ENCODE measurements at regions not wholly inside any gene's neighbourhood (a gene's known extent, or its start where the extent isn't known, plus 50 kb on each side); places are given as distances from the start of the nearest gene placed in this dataset.

DNA sequence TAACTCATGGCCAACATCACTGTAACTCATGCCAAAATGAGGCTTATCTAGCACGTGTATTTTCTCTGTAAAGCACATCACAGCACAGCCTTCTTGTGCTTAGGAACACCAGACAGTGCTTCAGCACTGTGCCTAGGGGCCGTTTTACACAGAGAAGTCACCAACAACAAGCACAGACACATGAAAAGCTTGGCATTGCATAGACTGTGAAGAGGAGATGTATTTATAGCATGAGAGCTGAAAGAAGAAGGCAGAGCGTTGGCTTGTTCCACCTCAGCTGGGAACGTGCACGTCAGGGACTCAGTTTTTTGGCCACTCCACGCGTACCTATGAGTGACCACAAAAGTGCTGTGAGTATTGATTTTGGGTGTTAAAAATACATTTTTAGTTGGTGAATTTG, 116.3 kb upstream of the SFRP2 start:
- no peak for ATAC-seq

More for the DNA sequence above, 116.3 kb upstream of the SFRP2 start:
- BruUV-seq (replicated peaks): no TSS peak
- RAD21 ChIA-PET (ENCODE audit: unreplicated experiment): no interaction called here
- Histone ChIP-seq H3K27ac (ENCODE audit: control insufficient read depth, insufficient read depth) (no peak overlapping the region), H3K36me3 (ENCODE audit: control insufficient read depth in 2 of 2, insufficient read depth in 2 of 2, low read length in 1 of 2) (no peaks in the 10 kb centered on the region), H3K9me3 (replicated peaks; ENCODE audit: control insufficient read depth, insufficient read depth, low read length) (no peaks in the 10 kb centered on the region), H3K4me2 (ENCODE audit: control insufficient read depth, insufficient read depth) (no peak overlapping the region), H3K79me2 (ENCODE audit: control insufficient read depth, insufficient read depth, low read length) (no peaks in the 10 kb centered on the region), H3K9ac (ENCODE audit: control insufficient read depth, insufficient read depth, low read length) (no peak overlapping the region), H3K27me3 (replicated peaks in 1 of 2; ENCODE audit: control insufficient read depth in 2 of 2, insufficient read depth in 2 of 2, low read length in 1 of 2) (no peaks in the 10 kb centered on the region), H3K4me3 (no peak overlapping the region), H4K20me1 (ENCODE audit: control insufficient read depth, insufficient read depth) (no peaks in the 10 kb centered on the region), H3K4me1 (ENCODE audit: control insufficient read depth, insufficient read depth, low read length) (no peaks in the 10 kb centered on the region), H2AFZ (ENCODE audit: control insufficient read depth, low read depth, low read length) (no peak overlapping the region)
- CTCF ChIA-PET: no interaction called here
- no peak for TF ChIP-seq MXI1 (IDR thresholded peaks at IDR 0.05; ENCODE audit: low read depth, low read length)
- TF ChIP-seq ZNF592 (IDR thresholded peaks at IDR 0.05): no peak
- TF ChIP-seq ZNF207 (IDR thresholded peaks at IDR 0.05; ENCODE audit: borderline replicate concordance): no peak
- no peak for TF ChIP-seq STAT1 (conservative IDR thresholded peaks at IDR 0.05)
- TF ChIP-seq WRNIP1 (IDR thresholded peaks at IDR 0.05; ENCODE audit: borderline replicate concordance, low read depth, low read length): no peak
- TF ChIP-seq CEBPB (IDR thresholded peaks at IDR 0.05; ENCODE audit: borderline replicate concordance in 1 of 2, low read depth in 2 of 2, low read length in 2 of 2): no peak
- DNase-seq (ENCODE audit: low read depth, low spot score) (no peak), FAIRE-seq (no peak)
- in situ Hi-C loops (cut with MboI): no loop called here
- WGBS (ENCODE audit: insufficient coverage, insufficient replicate concordance, low lambda C conversion rate, missing lambda C conversion rate): 29% methylated on average over 7 of the region's 7 CpGs
- POLR2A ChIA-PET: no interaction called here
- intact Hi-C loops (cut with micrococcal nuclease; ENCODE audit: unreplicated experiment): no loop called here
- SMC1A ChIA-PET (ENCODE audit: uncharacterized antibody, unreplicated experiment): no interaction called here
